Midbrain (tissue), 1 donor: ENCODE measurements at regions not wholly inside any gene's neighbourhood (a gene's known extent, or its start where the extent isn't known, plus 50 kb on each side); places are given as distances from the start of the nearest gene placed in this dataset.

Source experiments
- DNase-seq: peaks from one replicate; lab custom pipeline; 2025; lab: John Stamatoyannopoulos, UW

GRCh38 chr1:175865041-175865766 lies 121.8 kb upstream of the TNR start:
- DNase-seq = peak; percentile 95

DNA sequence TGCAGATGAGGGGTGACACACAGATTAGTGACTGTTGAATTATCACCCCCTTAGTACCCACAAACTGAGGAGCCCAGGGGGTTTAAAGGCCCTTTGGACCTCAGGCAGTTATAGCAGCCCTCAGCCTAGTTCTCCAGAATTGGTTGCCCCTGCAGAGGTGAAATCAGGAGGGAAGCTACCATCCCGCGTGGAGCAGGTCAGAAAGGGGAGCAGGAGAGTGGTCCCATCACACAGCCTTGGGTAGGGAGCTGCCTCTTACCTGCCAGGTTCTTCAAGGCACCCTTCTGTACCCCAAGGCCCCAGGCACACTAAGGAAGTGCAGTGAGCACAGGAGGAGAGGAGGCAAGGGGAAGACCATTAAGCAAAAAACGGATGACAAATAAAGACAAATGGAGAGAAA lies 121.2 kb upstream of the TNR start:
- no peak for DNase-seq

GRCh38 chr1:175864183-175864582 lies 120.8 kb upstream of the TNR start:
- no peak for DNase-seq

DNA sequence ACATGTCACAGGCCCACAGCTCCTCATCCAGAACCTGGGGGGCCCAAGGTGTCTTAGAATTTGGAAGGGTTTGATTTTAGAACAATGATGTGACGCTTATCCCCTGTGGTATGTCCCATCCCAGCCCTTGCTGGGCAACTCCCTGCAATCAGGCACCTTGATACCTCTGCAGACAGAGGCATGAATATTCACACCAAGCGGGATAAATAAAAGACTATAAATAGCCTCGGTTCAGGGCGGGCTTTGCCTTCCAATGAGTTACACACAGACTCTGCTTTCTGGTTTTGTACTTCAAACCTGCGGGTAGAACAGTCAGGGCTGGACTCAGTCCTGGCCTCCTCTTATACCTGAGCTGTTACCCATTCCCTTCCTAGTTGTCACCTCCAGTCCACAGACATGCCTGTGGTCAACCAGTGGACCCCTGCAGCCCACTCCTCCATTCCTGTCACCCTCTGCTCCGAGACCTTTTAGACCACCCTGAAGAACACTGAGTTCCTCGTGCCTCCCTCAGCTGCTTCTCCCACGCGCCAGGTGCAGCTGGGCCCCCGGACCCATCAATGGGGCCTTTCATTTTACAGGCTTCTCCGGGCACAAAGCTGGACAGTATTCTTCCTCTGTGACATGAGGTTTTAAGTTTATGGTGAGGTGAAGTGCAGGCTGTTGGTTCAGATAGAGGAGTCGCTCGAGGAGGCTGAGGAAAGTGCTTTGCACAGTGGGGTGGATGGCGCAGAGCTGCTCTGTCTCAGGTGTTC lies 120.1 kb upstream of the TNR start:
- peak; percentile 22 for DNase-seq

DNA sequence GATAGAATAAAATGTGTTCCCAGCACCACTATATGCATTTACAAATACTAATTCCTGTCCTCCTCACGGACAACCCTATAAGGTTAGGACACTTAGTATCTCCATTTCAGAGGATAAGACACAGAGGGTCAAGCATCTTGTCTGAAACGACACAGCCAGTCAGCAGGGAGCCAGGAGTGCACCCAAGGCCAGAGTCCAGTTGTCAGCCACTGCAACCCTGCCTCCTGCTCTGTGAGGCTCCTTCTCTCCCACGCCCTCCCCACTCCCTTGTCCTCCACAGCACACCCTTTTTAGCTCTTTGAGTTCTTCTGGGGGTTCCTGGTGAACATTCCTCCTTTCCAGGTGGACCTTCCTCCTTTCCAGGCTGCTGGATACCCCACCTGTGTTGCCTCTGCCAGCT lies 119.0 kb upstream of the TNR start:
- DNase-seq = no peak

- no peak for DNase-seq
Observed at GRCh38 chr1:175861626-175862367, 118.4 kb upstream of the TNR start.

GRCh38 chr1:175857756-175858155 lies 114.4 kb upstream of the TNR start:
- DNase-seq = peak; percentile 74

GRCh38 chr1:175853681-175854080 lies 110.3 kb upstream of the TNR start:
- DNase-seq = no peak

- DNase-seq = no peak
Observed at GRCh38 chr1:175851749-175852148, 108.4 kb upstream of the TNR start.

DNA sequence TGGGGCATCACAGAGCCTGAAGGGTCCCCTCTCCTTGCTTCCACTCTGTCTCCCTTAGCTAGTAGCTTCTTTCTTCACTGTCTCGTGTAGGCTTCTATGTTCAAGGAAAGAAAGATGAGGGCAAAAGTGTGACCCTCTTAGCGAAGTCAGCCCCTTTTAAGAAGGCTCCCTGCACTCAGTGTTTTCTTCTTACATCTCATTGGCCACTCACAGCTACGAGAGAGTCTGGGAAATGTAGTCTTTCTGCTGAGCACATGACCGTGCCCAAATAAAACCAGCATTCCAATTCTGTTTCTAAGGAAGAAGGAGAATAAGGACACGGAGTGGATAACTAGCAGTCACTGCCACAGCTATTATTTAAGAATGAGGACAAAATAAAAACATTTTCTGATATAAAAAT lies 104.9 kb upstream of the TNR start:
- peak; percentile 49 for DNase-seq

GRCh38 chr1:175845985-175846384 lies 102.6 kb upstream of the TNR start:
- no peak for DNase-seq

GRCh38 chr1:175845338-175845737 lies 101.9 kb upstream of the TNR start:
- DNase-seq = no peak

- no peak for DNase-seq
Observed at GRCh38 chr1:175844877-175845276, 101.5 kb upstream of the TNR start.

DNA sequence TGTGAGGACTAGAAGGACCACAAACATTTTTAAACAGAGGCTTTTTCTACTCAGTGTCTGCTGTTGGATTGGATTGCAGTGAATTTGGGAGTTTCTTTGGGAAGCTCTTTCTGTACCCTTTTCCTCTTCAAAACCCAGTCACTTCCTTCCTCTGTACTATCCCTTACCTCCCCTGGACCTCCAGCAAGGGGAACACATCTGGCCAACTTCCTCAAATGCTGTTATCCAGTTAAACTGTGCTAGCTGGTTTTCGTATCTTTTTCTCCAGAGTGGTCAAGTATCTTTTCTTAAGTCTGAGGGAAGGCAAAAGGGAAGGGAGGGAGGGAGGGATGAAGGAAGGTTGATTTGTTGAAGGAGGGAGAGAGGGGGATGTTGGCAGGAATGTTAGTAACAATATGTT lies 99.2 kb upstream of the TNR start:
- DNase-seq = no peak

DNA sequence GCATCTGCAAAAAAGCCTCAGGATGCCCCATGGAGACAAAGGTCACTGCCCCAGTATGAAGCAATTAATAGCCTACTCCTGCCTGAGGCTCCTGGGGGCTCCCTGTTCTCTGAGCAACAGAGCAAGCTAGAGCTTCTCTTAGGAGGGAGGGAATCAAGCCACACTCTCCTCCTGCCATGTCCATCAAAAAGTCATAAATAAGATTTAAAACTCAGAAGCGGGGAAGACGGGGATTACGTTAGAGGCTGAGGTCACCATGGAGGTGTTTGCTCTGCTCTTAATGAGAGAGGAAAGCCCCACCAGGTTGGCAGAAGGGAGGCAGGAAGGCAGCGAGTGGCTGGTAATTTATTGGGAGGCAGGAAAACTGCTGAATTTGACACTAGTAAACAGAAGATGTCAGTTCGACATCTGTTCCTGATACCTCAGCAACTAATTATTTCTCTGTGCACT lies 98.4 kb upstream of the TNR start:
- DNase-seq = no peak

DNA sequence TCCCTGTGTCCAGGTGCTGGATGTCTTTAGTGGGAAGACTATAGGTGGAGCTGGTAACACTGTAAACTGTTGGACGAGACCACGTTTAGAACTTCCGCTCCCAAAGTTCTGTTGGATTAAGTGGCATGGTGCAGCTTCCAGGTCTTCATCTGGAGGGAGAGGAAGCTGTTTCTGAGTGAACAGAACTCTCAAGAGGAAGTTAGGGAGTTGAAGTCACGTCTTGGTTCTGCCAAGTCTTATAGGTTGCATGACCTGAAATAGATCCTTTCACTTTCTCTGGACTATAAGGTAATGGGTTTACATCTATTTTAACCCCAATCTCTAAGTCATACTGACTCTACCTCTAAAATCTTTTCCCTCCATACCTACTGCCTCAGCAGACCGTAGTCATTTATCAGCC lies 97.4 kb upstream of the TNR start:
- no peak for DNase-seq

DNA sequence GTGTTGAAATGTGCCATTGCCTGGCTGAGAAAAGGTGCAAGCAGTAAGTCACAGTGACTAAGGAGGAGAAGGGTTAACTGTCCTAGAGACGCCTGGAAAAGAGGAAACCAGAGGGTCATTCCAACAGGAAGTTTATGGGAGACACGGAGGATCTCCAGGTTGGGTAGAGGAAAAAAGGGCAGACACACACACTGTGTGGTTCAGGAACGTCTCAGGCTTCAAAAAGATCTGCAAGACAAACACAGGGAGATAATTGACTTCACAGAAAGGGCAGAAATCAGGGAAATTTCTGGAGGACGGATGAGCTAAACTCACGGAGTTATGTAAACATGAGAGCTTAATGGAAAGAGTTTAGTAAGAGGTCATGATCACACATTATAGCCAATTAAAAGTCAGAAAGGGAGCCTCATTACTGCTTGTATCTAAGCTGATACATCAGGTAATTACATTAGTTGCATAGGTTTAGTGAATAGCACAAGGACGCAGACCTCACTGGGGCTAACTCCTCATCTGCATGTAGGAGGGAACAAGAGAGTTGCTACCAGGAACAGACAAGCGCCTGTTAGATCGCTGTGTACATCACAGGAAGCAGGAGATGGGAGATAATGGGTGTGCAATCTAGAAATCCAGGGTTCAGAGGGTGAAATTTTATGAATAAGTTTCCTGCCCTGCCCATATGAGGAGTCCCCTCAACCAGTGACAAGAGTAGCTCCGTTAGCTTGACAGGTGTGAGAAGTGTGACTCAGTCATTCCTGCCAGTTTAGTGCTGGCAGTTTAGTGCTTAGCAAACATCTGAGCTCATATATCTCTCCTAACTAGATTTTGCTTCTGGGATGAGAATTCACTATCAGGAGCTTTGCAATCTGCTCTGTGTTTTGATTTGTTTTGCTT lies 96.6 kb upstream of the TNR start:
- no peak for DNase-seq

GRCh38 chr1:175834597-175834996 lies 91.2 kb upstream of the TNR start:
- no peak for DNase-seq

- DNase-seq = no peak
Observed at GRCh38 chr1:175833951-175834350, 90.6 kb upstream of the TNR start.

DNA sequence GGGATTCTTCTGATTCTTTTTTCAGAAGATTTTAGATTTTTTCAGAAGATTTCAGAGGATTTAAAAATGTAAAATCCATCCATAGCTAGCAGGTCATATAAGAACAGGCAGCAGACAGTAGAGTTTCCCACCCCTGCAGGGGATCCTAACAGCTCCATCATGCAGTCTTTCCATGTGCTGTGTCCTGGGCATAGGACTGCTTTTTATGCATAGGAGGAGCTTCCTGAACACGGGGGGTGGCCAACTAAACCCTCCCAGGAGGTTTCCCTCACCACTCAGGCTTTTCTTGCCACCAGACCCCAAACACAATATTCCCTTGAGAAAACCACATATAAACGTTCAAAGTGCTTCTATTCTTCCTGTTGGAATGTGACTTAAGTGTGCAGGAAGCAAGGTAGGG lies 90.1 kb upstream of the TNR start:
- no peak for DNase-seq

DNA sequence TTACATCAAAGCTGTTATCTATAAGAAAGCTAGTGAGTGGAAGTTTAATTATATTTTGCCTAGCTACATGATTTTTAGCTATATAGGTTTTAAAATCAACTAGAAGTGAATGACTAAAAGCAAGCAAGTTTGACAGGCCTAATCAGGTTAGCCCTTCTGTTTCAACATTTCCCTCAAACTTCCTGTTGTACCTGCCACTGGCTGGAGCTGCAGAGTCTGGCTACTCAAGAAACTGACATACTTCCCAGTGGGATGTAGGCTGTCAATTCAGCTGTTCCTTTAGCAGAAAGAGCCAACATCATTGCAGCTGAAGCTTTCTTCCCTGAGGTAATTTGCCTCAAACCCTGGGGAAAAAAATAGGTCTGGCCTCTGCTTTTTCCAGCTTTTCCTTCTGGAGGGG lies 87.1 kb upstream of the TNR start:
- DNase-seq = no peak

- no peak for DNase-seq
Observed at GRCh38 chr1:175829845-175830244, 86.5 kb upstream of the TNR start.
